ENCODE measurements at regions not wholly inside any gene's neighbourhood (a gene's known extent, or its start where the extent isn't known, plus 50 kb on each side); places are given as distances from the start of the nearest gene placed in this dataset.

GRCh38 chr6:98539741-98540140, 294.6 kb upstream of the POU3F2 start:
- no peaks in the 10 kb centered on the region for H3K36me3 ChIP-seq (replicated peaks in 1 of 2; ENCODE audit: control insufficient read depth in 1 of 2, insufficient read depth in 2 of 2, low read length in 1 of 2)
- H3K9me3 ChIP-seq = no peaks in the 10 kb centered on the region
- 81% methylated on average over 2 of the region's 2 CpGs for WGBS (ENCODE audit: low lambda C conversion rate)
- ChIA-PET CTCF (interaction anchor here (0.6 to 1.3 kb wide), 6 partner anchors 11 to 1042 kb away, joined by 3 read pairs; no protein-coding TSS in a partner anchor), POLR2A (no interaction called here)
- H3K9ac ChIP-seq = no peak overlapping the region
- no peak for DNase-seq
- no peaks in the 10 kb centered on the region for H3F3A ChIP-seq (replicated peaks; ENCODE audit: insufficient read depth)
- H2AFZ ChIP-seq (ENCODE audit: low read depth) = no peak overlapping the region
- H4K20me1 ChIP-seq (ENCODE audit: insufficient read depth) = no peaks in the 10 kb centered on the region
- H3K4me1 ChIP-seq (ENCODE audit: control insufficient read depth in 1 of 2, insufficient read depth in 2 of 2, low read depth in 1 of 2, low read length in 1 of 2) = peaks cover 0 to 3% of the 10 kb centered on the region in 2 experiments; a peak in 2 of 4 replicates
- H3K9me2 ChIP-seq = no peaks in the 10 kb centered on the region
- H3K27me3 ChIP-seq (ENCODE audit: insufficient read depth) = no peaks in the 10 kb centered on the region
- no peak overlapping the region for H3K4me2 ChIP-seq
- no peak overlapping the region for H3K27ac ChIP-seq (ENCODE audit: low read depth in 2 of 2, low read length in 1 of 2)
- TF ChIP-seq GABPA (IDR thresholded peaks at IDR 0.05; ENCODE audit: low read depth) = no peak
- no peak for TF ChIP-seq ELF1 (IDR thresholded peaks at IDR 0.05)
- TF ChIP-seq MXI1 (IDR thresholded peaks at IDR 0.05; ENCODE audit: low read depth, low read length) = no peak
- TF ChIP-seq RCOR1 (IDR thresholded peaks at IDR 0.05; ENCODE audit: low read length) = no peak
- no peak for TF ChIP-seq TEAD4 (IDR thresholded peaks at IDR 0.05; ENCODE audit: borderline replicate concordance, insufficient read depth)
- no peak for TF ChIP-seq EZH2phosphoT487 (IDR thresholded peaks at IDR 0.05; ENCODE audit: borderline replicate concordance, low read depth)
- no peak overlapping the region for H3K4me3 ChIP-seq (ENCODE audit: low read depth in 2 of 2, low read length in 1 of 2)
- H3K79me2 ChIP-seq (ENCODE audit: insufficient read depth) = no peaks in the 10 kb centered on the region

GRCh38 chr6:98546376-98546775, 288.0 kb upstream of the POU3F2 start:
- ChIA-PET CTCF (interaction anchor here (0.6 to 0.7 kb wide), 2 partner anchors 285 to 287 kb away, joined by 3 read pairs; no protein-coding TSS in a partner anchor), POLR2A (no interaction called here)
- Histone ChIP-seq H3K4me3 (ENCODE audit: low read depth in 2 of 2, low read length in 1 of 2) (no peak overlapping the region), H3F3A (replicated peaks; ENCODE audit: insufficient read depth) (no peaks in the 10 kb centered on the region), H3K79me2 (ENCODE audit: insufficient read depth) (no peaks in the 10 kb centered on the region), H3K36me3 (replicated peaks in 1 of 2; ENCODE audit: control insufficient read depth in 1 of 2, insufficient read depth in 2 of 2, low read length in 1 of 2) (no peaks in the 10 kb centered on the region), H3K4me1 (ENCODE audit: control insufficient read depth in 1 of 2, insufficient read depth in 2 of 2, low read depth in 1 of 2, low read length in 1 of 2) (peaks cover 0 to 18% of the 10 kb centered on the region in 2 experiments; a peak in 2 of 4 replicates), H3K9me3 (no peaks in the 10 kb centered on the region), H3K27ac (ENCODE audit: low read depth in 2 of 2, low read length in 1 of 2) (no peak overlapping the region; a peak in 1 of 4 replicates), H3K27me3 (ENCODE audit: insufficient read depth) (no peaks in the 10 kb centered on the region), H2AFZ (ENCODE audit: low read depth) (no peak overlapping the region), H3K9me2 (no peaks in the 10 kb centered on the region), H4K20me1 (ENCODE audit: insufficient read depth) (no peaks in the 10 kb centered on the region), H3K4me2 (no peak overlapping the region), H3K9ac (no peak overlapping the region)
- 43% methylated on average over 2 of the region's 2 CpGs for WGBS (ENCODE audit: low lambda C conversion rate)
- TF ChIP-seq FOXM1 (IDR thresholded peaks at IDR 0.05; ENCODE audit: low read depth) (no peak), SIN3A (IDR thresholded peaks at IDR 0.05; ENCODE audit: borderline replicate concordance, low read depth, low read length) (no peak), CTCF (IDR thresholded peaks at IDR 0.05) (no peak)
- no peak for DNase-seq

- 21% methylated on average over 6 of the region's 6 CpGs for WGBS (ENCODE audit: low lambda C conversion rate)
- H3K4me2 ChIP-seq = no peak overlapping the region
- POLR2A ChIA-PET = interaction anchor here (0.7 kb wide), 1 partner anchor 14 kb away, joined by 3 read pairs; no protein-coding TSS in a partner anchor
- H3K79me2 ChIP-seq (ENCODE audit: insufficient read depth) = no peaks in the 10 kb centered on the region
- no peaks in the 10 kb centered on the region for H3K9me2 ChIP-seq
- H2AFZ ChIP-seq (ENCODE audit: low read depth) = no peak overlapping the region
- H4K20me1 ChIP-seq (ENCODE audit: insufficient read depth) = no peaks in the 10 kb centered on the region
- H3K4me3 ChIP-seq (ENCODE audit: low read depth in 2 of 2, low read length in 1 of 2) = no peak overlapping the region
- CTCF ChIA-PET = interaction anchor here (0.6 kb wide), 1 partner anchor 835 kb away, joined by 4 read pairs; no protein-coding TSS in a partner anchor
- peak overlapping the region in 1 of 2 experiments; percentile 92; a peak in 2 of 4 replicates for H3K27ac ChIP-seq (ENCODE audit: low read depth in 2 of 2, low read length in 1 of 2)
- no peaks in the 10 kb centered on the region for H3K36me3 ChIP-seq (replicated peaks in 1 of 2; ENCODE audit: control insufficient read depth in 1 of 2, insufficient read depth in 2 of 2, low read length in 1 of 2)
- H3K4me1 ChIP-seq (ENCODE audit: control insufficient read depth in 1 of 2, insufficient read depth in 2 of 2, low read depth in 1 of 2, low read length in 1 of 2) = peaks cover 0 to 18% of the 10 kb centered on the region in 2 experiments; a peak in 2 of 4 replicates
- no peaks in the 10 kb centered on the region for H3F3A ChIP-seq (replicated peaks; ENCODE audit: insufficient read depth)
- H3K9me3 ChIP-seq = no peaks in the 10 kb centered on the region
- H3K9ac ChIP-seq = no peak overlapping the region
- no peak for DNase-seq
- H3K27me3 ChIP-seq (ENCODE audit: insufficient read depth) = no peaks in the 10 kb centered on the region
- no peak for TF ChIP-seq MXI1 (IDR thresholded peaks at IDR 0.05; ENCODE audit: low read depth, low read length)
- no peak for TF ChIP-seq TCF12 (IDR thresholded peaks at IDR 0.05)
- TF ChIP-seq EP300 (IDR thresholded peaks at IDR 0.05; ENCODE audit: borderline replicate concordance in 1 of 2, low read depth in 1 of 2, low read length in 1 of 2) = no peak
- TF ChIP-seq FOXJ3 (CRISPR knock-in tag; IDR thresholded peaks at IDR 0.05) = no peak
- no peak for TF ChIP-seq IRF3 (IDR thresholded peaks at IDR 0.05; ENCODE audit: low read depth, low read length)
- no peak for TF ChIP-seq USF1 (IDR thresholded peaks at IDR 0.05; ENCODE audit: borderline replicate concordance, low read depth)
- TF ChIP-seq ZBTB33 (IDR thresholded peaks at IDR 0.05; ENCODE audit: borderline replicate concordance, low read depth) = no peak
- no peak for TF ChIP-seq GABPA (IDR thresholded peaks at IDR 0.05; ENCODE audit: low read depth)
- no peak for TF ChIP-seq FOSL2 (IDR thresholded peaks at IDR 0.05; ENCODE audit: borderline replicate concordance, low read depth)
- TF ChIP-seq SMC3 (IDR thresholded peaks at IDR 0.05; ENCODE audit: low read depth, low read length) = no peak
Measured at GRCh38 chr6:98547151-98547550, 287.2 kb upstream of the POU3F2 start.
